ENCODE measurements at regions not wholly inside any gene's neighbourhood (a gene's known extent, or its start where the extent isn't known, plus 50 kb on each side); places are given as distances from the start of the nearest gene placed in this dataset.

DNA sequence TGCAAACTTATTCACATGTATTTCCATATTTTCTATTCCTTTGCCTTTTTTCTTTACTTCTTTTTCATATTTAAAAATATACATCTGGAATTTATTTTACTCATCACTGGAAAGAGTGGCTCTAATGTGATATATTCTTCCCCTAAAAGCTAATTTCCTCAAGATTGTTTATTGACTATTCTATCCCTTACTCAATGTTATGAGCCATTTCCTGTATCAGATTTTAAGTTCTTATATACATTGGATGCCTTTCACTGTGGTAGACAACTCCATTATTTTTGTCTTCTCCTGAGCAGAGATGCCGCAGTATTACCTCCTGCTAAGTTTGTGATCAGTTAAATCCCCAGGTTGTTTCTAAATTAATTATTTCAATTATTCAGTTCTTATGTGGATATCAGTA, 418.4 kb upstream of the JAG1 start:
- no peak for ATAC-seq
- TF ChIP-seq SNAI2 (CRISPR knock-in tag; IDR thresholded peaks at IDR 0.05) (no peak), ZNF565 (CRISPR knock-in tag; conservative IDR thresholded peaks at IDR 0.05; ENCODE audit: low read depth) (no peak), CSDC2 (CRISPR knock-in tag; IDR thresholded peaks at IDR 0.05) (no peak), ZFP3 (CRISPR knock-in tag; IDR thresholded peaks at IDR 0.05) (no peak), BACH2 (CRISPR knock-in tag; IDR thresholded peaks at IDR 0.05; ENCODE audit: borderline replicate concordance) (no peak), ISL1 (CRISPR knock-in tag; IDR thresholded peaks at IDR 0.05) (no peak), ZNF70 (CRISPR knock-in tag; IDR thresholded peaks at IDR 0.05) (no peak), GLIS3 (CRISPR knock-in tag; IDR thresholded peaks at IDR 0.05) (no peak)
- TF ChIP-seq, protein P1, sequence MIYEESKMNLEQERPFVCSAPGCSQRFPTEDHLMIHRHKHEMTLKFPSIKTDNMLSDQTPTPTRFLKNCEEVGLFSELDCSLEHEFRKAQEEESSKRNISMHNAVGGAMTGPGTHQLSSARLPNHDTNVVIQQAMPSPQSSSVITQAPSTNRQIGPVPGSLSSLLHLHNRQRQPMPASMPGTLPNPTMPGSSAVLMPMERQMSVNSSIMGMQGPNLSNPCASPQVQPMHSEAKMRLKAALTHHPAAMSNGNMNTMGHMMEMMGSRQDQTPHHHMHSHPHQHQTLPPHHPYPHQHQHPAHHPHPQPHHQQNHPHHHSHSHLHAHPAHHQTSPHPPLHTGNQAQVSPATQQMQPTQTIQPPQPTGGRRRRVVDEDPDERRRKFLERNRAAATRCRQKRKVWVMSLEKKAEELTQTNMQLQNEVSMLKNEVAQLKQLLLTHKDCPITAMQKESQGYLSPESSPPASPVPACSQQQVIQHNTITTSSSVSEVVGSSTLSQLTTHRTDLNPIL (CRISPR knock-in tag; IDR thresholded peaks at IDR 0.05; ENCODE audit: low read depth) = no peak

DNA sequence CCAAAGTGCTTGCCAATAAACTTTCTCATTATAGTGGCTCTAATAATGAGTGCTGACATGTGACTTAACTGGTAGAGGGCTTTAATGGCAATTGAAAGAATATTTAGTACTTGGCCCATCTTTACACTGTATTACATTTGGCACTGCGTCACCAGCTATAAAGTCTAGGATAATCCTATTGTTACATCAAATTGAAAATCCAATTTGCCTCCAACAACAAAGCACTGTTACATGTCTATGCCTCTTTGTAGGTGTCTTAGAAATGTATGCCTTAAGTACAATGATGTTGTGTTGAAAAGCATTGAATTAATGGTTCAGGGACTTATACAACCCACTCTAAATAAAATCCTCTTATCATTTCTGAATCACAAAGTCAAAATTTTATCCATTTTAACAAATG, 420.4 kb upstream of the JAG1 start:
- no peak for ATAC-seq
- TF ChIP-seq SNAI2 (CRISPR knock-in tag; IDR thresholded peaks at IDR 0.05) (no peak), ARNTL (CRISPR knock-in tag; IDR thresholded peaks at IDR 0.05; ENCODE audit: borderline replicate concordance, low read depth) (no peak), ZFP30 (CRISPR knock-in tag; IDR thresholded peaks at IDR 0.05) (no peak), RARB (CRISPR knock-in tag; IDR thresholded peaks at IDR 0.05) (no peak), ZC3H10 (CRISPR knock-in tag; IDR thresholded peaks at IDR 0.05) (no peak), TOX (CRISPR knock-in tag; IDR thresholded peaks at IDR 0.05; ENCODE audit: borderline replicate concordance) (no peak), ZNF70 (CRISPR knock-in tag; IDR thresholded peaks at IDR 0.05) (no peak), CSDC2 (CRISPR knock-in tag; IDR thresholded peaks at IDR 0.05) (no peak), ZFP3 (CRISPR knock-in tag; IDR thresholded peaks at IDR 0.05) (no peak), BACH2 (CRISPR knock-in tag; IDR thresholded peaks at IDR 0.05; ENCODE audit: borderline replicate concordance) (no peak)
- TF ChIP-seq, protein P2, sequence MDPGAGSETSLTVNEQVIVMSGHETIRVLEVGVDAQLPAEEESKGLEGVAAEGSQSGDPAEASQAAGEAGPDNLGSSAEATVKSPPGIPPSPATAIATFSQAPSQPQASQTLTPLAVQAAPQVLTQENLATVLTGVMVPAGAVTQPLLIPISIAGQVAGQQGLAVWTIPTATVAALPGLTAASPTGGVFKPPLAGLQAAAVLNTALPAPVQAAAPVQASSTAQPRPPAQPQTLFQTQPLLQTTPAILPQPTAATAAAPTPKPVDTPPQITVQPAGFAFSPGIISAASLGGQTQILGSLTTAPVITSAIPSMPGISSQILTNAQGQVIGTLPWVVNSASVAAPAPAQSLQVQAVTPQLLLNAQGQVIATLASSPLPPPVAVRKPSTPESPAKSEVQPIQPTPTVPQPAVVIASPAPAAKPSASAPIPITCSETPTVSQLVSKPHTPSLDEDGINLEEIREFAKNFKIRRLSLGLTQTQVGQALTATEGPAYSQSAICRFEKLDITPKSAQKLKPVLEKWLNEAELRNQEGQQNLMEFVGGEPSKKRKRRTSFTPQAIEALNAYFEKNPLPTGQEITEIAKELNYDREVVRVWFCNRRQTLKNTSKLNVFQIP (CRISPR knock-in tag; IDR thresholded peaks at IDR 0.05; ENCODE audit: borderline replicate concordance, low read depth) = no peak

DNA sequence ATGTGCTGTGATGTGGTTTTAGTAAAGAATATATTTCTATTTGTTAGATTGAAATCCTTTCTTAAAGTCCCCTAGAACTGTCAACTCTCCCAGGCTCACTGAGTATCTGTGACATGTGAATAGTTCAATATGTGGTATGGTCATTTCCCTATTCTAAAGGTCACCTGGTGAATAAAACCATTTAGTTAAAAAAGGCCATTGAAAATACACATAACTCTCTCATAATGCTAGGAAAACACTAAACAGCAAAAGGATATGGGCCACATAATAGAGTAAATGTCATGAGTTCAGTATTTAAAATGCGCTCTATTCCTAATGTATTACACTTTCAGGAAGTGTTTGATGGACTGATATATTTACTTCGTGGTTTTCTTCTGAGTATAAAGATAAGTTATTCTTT, 420.9 kb upstream of the JAG1 start:
- TF ChIP-seq ZFP30 (CRISPR knock-in tag; IDR thresholded peaks at IDR 0.05) (no peak), ESRRG (CRISPR knock-in tag; IDR thresholded peaks at IDR 0.05) (no peak), RARB (CRISPR knock-in tag; IDR thresholded peaks at IDR 0.05) (no peak), PPARA (CRISPR knock-in tag; IDR thresholded peaks at IDR 0.05; ENCODE audit: borderline replicate concordance) (no peak), ISL1 (CRISPR knock-in tag; IDR thresholded peaks at IDR 0.05) (no peak), ZC3H10 (CRISPR knock-in tag; IDR thresholded peaks at IDR 0.05) (no peak), TOX (CRISPR knock-in tag; IDR thresholded peaks at IDR 0.05; ENCODE audit: borderline replicate concordance) (no peak), TCF4 (CRISPR knock-in tag; IDR thresholded peaks at IDR 0.05; ENCODE audit: borderline replicate concordance) (no peak), ZFP3 (CRISPR knock-in tag; IDR thresholded peaks at IDR 0.05) (no peak), BACH2 (CRISPR knock-in tag; IDR thresholded peaks at IDR 0.05; ENCODE audit: borderline replicate concordance) (no peak), ZNF565 (CRISPR knock-in tag; conservative IDR thresholded peaks at IDR 0.05; ENCODE audit: low read depth) (no peak), ZNF70 (CRISPR knock-in tag; IDR thresholded peaks at IDR 0.05) (no peak), CSDC2 (CRISPR knock-in tag; IDR thresholded peaks at IDR 0.05) (no peak), SNAI2 (CRISPR knock-in tag; IDR thresholded peaks at IDR 0.05) (no peak), OSR1 (CRISPR knock-in tag; IDR thresholded peaks at IDR 0.05) (no peak), ZNF8 (CRISPR knock-in tag; IDR thresholded peaks at IDR 0.05) (no peak)
- TF ChIP-seq, protein P3, sequence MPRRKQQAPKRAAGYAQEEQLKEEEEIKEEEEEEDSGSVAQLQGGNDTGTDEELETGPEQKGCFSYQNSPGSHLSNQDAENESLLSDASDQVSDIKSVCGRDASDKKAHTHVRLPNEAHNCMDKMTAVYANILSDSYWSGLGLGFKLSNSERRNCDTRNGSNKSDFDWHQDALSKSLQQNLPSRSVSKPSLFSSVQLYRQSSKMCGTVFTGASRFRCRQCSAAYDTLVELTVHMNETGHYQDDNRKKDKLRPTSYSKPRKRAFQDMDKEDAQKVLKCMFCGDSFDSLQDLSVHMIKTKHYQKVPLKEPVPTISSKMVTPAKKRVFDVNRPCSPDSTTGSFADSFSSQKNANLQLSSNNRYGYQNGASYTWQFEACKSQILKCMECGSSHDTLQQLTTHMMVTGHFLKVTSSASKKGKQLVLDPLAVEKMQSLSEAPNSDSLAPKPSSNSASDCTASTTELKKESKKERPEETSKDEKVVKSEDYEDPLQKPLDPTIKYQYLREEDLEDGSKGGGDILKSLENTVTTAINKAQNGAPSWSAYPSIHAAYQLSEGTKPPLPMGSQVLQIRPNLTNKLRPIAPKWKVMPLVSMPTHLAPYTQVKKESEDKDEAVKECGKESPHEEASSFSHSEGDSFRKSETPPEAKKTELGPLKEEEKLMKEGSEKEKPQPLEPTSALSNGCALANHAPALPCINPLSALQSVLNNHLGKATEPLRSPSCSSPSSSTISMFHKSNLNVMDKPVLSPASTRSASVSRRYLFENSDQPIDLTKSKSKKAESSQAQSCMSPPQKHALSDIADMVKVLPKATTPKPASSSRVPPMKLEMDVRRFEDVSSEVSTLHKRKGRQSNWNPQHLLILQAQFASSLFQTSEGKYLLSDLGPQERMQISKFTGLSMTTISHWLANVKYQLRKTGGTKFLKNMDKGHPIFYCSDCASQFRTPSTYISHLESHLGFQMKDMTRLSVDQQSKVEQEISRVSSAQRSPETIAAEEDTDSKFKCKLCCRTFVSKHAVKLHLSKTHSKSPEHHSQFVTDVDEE (CRISPR knock-in tag; IDR thresholded peaks at IDR 0.05) = no peak
- TF ChIP-seq, protein P4, sequence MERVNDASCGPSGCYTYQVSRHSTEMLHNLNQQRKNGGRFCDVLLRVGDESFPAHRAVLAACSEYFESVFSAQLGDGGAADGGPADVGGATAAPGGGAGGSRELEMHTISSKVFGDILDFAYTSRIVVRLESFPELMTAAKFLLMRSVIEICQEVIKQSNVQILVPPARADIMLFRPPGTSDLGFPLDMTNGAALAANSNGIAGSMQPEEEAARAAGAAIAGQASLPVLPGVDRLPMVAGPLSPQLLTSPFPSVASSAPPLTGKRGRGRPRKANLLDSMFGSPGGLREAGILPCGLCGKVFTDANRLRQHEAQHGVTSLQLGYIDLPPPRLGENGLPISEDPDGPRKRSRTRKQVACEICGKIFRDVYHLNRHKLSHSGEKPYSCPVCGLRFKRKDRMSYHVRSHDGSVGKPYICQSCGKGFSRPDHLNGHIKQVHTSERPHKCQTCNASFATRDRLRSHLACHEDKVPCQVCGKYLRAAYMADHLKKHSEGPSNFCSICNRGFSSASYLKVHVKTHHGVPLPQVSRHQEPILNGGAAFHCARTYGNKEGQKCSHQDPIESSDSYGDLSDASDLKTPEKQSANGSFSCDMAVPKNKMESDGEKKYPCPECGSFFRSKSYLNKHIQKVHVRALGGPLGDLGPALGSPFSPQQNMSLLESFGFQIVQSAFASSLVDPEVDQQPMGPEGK (CRISPR knock-in tag; IDR thresholded peaks at IDR 0.05; ENCODE audit: borderline replicate concordance) = no peak
- TF ChIP-seq, protein P1 (CRISPR knock-in tag; IDR thresholded peaks at IDR 0.05; ENCODE audit: low read depth) = no peak
- TF ChIP-seq, protein P2 (CRISPR knock-in tag; IDR thresholded peaks at IDR 0.05; ENCODE audit: borderline replicate concordance, low read depth) = no peak
- ATAC-seq = no peak
